ENCODE measurements at regions not wholly inside any gene's neighbourhood (a gene's known extent, or its start where the extent isn't known, plus 50 kb on each side); places are given as distances from the start of the nearest gene placed in this dataset.

DNA sequence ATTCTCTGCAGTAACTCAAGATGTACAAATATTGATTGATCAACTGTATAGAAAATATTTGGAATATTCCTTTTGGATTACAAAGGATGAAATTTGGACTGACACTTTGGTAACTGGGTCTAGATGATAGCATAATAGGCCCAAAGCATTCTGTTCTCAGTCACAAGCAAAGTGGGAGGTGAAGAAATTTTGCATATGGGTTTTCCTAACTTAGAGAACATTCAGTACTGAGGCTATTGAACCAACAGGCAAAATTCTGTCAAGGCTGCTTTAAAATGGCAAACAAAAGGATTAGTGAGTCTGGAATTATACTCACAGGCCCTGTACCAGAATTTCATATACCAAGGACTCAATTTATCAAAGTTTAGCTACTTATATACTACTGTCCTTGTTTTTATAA, 1020.6 kb downstream of the TLE4 start:
- DNase-seq, result no peak

DNA sequence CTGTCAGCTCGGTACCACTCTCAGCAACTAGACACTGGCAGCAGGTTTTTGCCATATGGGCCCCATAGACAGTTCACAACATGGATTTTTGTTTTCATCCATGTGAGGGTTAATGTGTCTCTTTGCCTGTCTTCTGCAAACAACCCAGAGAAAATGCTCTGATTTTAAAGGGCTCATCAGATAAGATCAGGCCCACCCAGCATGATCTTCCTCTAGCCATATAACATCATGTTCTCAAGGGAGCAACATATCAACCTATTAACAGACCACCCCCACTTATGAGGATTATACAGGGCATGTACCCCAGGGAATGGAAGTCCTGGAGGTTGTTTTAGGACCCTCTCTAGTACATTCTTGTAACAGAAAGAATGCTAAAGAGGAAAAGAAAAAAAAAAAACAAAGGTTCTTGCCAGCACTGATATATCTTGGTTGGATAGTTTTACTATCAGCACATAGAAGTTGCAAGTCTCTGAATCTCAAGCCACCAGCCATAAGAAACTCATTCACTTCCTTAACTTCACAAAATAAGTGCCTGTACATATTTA, 1015.1 kb downstream of the TLE4 start:
- DNase-seq, result no peak

DNA sequence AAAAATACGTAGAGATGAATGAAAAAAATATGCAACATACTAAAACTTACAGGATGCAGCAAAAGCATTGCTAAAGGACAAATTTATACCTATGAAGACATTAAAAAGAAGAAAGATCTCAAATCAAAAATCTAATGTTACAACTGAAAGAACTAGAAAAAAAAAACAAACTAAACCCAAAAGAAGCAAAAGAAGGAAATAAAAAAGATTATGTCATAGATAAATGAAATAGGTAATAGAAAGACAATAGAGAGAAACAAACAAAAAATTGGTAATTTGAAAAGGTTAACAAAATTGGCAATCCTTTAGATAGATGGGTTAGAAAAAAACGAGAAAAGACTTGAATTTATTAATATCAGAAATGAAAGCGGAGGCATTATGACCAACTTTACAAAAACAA, 1000.2 kb downstream of the TLE4 start:
- no peak for DNase-seq

DNA sequence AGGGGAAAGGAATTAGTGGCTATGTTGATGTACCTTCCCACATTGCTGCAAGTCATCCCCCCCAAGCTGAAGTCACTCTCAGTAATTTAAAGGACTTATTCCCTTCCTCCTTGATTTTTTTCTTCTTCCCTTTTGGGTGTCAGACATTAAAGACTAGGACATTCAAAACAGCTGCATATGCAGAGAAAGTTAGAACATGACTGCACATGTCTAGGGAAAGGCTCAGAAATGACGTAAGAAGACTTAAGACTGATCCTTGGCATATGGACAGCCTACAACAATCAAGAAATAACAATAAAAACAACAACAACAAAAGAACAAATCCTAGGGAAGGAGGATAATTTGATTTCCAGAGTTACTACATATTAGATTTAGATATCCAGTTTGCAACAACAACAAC, 997.5 kb downstream of the TLE4 start:
- DNase-seq, result no peak

DNA sequence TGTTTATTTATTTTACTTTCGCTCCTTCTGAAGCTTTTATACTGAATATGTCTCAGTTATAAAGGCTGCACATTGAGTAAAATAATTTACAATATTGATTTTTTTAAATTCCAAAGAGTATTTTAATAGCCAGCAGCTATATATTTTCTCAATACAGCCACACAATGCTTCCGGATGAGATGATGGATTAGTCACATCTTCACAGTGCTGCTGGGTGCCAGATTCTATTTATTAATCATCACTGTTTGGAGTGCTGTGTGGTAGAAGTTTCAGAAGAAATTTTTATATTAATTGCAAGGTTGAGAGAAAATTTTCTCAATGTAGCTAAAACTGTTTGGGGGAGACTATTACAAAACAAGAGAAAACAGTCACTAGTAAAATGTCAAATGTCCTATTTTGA, 989.8 kb downstream of the TLE4 start:
- DNase-seq, result no peak

DNA sequence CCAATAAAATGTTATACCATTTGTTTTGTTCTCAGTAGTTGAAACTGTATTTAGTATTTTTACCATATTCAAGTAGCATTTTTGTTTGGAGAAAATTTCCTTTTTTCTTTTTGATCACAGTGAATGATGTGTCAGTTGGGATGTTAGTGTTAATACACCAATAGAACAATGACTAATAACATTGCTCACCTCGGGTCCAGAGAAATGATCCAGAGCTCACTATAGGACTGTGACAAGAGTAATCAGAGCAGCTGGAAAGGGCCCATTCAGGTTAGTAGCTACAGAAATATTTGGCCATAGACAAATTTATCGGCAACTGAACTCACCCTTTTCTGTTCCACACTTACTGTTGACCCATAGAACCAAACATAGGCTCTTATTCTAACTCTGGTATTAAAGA, 989.2 kb downstream of the TLE4 start:
- DNase-seq, result no peak

DNA sequence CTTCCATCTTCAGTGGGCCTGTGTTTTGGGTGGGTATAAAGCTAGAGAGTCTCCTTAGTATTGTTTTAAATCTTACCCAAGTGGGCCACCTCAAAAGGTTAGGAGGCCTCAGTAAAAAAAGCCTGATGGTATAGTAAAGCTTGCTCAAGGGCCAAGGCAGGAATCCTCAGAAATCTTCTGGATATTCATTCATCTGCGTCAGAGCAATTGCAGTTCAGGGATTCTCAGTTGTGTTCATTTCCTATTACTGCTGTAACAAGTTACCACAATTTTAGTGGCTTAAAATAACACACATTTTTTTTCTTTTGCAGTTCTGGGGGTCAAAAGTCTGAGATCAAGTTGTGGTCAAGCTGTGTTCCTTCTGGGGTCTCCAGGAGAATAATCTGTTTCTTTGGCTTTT, 985.5 kb downstream of the TLE4 start:
- no peak for DNase-seq

DNA sequence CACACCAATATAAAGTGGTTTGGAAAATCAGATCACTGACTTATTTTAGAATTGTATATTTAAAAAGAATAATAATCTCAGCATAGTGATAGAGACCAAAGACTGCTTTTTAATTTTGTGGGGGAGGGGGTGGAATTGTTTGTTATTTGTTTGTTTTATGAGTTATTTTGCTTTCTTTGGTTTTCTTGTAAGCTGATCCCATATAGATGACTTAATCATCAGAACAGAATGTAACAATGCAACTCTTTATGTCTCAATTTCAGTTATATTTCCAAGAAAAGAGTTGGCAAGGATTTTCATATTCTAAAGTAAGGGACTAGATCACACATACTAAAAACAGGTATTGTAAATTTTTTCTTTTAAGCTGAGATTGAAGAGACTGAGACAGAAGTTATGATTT, 984.9 kb downstream of the TLE4 start:
- no peak for DNase-seq

DNA sequence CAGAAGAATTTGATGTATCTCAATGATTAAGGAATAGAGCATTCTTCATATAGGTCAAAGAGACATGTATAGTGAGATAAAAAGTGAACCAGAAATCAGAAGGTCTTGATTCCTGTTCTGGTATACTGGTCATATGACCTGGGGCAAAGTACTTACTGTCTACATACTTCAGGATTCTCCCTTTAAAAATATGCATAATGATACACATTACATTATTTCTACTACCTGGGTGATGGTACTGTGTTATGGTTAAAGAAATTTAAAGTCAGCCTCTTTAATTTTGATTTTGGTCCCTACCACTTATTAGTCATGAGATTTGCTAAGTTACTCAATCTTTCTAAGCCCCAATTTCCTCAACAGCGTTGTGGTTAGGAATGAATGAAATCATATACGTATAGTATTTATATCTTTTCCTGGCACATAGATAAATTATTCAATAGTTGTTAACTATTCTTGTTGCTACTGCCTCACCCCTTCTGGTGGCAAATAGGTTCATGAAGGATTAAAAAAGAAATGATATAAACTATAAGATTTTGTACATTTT, 984.1 kb downstream of the TLE4 start:
- DNase-seq, result no peak

DNA sequence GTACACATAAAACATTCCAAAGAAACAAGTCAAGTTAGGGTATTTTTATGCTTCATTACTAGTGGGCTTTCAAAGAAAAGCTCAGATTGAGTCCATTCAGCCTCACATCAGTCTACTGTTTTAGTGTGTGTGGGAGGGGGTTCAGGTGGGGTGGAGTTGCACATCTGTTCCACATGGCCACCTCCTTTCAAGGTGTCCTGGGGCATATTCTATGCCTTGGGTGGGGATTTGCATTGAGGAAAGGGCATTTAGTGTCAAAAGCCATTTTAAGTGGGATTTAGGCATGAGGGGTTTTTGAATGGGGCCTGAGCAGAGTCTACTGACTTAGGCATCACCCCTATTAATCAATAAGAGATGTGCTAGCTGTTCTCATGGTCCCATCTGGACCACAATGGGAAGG, 983.1 kb downstream of the TLE4 start:
- no peak for DNase-seq

DNA sequence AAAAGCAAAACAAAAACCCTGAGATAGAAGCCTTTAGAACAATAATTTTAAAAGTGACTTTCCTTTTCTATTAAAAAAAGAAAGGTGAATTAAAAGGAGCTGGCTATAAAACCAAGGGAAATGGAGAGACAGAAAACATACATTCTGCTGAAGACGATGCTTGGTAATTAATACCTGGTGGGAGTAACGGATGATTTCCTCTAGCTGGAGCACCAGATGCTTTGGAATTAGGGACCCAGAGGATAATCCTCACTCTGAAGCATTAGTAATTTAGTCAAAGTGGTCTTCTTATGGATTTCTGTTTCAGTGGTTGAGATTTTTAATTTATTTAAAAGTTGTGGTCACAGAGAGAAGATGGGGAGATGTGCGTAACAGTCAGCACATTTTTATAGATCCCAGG, 982.5 kb downstream of the TLE4 start:
- DNase-seq, result no peak

DNA sequence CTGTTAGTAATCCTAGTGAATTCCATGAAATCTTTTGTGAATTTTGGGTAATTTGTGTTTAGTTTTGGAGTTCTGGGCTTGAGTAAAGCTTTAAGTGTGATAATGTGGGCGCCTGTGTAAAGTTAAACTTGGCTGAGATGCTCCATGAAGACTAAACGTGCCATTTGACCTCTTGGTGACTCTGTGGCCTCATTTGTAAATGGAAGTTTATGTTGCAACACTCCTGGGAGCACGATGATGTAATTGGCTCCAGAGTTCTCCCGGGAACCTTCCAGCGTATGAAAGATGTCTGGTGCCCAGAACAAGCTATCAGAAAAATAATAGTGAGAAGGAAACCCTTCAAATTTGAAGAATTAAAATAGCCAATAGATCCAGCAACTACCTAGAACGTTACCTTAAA, 981.2 kb downstream of the TLE4 start:
- DNase-seq, result no peak

DNA sequence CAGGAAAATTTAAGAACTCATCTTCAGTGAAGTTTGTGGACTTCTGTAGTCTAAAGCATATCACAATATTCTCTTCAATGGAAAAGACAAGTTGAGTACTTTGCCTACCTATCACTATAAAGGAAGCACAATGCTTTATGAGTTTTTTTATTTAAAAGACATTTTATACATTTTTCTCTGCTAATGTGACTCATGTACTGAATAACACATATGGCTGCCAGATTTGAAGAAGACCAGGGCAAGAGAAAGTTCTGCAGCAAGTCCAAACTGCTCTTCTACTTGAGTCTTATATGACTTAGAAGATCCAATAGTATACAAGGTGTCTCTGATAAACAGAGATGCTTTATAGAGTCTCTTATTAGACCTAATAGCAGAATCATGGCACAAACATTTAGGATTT, 978.4 kb downstream of the TLE4 start:
- no peak for DNase-seq

DNA sequence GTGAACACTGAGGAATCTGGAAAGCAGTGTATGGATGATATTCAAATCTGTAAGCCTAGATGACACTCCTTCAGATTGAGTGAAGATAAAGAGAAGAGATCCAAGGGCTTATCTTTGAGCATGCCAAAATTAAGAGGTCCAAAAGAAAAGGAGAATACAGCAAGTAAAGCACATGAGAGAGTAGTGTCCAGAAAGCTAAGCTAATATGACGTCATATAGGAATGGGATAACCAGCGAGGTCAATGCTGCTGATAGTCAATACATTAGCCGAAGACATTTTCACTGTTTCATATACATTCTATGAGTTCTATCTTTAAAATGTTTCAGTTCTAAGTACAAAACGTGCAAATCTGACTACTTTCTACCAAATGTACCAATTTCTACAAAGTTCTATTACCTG, 975.8 kb downstream of the TLE4 start:
- no peak for DNase-seq

DNA sequence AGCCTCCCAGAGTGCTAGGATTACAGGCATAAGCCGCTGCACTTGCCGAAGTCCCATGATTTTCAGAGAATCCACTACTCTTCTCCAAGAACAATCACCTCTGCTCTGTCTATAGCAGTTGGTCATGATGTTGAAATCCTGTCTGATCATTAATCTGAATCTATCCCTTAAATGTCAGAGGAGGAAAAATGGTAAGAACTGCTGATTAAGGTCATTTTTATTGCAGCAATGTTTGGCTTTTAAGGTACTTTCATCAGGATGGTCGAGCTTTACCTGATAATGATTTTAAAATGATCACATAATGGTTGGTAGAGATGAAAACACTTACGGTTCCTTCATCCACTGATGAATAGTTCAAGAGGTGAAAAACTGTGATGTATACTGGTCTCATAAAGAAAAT, 968.6 kb downstream of the TLE4 start:
- no peak for DNase-seq

DNA sequence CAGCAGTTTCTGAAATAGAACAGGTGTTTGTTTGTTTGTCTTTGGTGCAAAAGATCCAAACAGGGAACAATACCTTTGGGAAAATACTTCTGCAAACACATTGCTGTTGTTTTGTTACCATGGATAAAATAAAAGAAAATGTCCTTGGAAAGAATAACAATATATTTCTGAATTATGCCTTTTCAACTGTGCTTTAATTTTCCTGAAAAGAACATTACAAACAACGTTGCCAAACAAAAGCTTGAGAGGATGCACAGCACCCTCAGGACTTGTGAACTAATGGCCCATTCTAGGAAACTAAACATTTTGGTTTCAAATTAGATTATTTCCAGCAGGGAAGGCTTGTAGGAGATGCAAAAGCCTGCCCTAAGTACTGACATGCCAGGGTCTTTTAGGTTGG, 967.2 kb downstream of the TLE4 start:
- DNase-seq, result no peak

DNA sequence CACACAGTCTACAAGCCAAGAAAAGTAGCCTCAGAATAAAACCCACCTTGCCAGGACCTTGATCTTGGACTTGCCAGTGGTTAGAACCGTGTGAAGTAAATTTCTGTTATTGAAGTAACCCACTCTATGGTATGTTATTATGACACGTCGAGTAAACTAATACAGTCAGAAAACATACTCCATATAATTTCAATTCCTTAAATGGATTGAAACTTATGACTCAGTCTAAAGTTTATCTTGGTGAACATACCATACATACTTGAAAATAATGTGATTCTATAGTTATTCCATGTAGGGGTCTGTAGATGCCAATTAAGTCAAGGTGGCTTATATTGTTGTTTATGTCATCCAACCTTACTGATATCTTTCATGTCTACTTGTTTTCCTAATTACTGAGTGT, 950.7 kb downstream of the TLE4 start:
- DNase-seq, result no peak

DNA sequence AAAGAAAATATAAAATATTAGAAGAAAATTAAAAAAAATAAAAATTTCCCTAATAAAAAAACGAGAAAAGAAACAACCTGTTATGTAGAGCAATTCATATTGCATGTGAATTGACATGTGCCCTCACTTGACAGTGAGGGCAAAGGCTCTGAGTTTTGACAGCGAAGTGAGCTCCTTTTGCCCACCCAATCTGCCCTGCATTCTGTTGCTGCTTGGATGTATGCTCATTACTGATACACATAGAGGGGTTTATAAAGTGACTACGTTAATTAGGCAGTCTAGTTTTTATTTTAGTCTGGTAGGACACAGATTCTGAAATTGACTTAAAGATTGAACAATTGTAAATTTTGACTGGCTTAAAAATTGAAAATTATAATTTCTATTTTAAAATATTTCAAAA, 949.4 kb downstream of the TLE4 start:
- no peak for DNase-seq

DNA sequence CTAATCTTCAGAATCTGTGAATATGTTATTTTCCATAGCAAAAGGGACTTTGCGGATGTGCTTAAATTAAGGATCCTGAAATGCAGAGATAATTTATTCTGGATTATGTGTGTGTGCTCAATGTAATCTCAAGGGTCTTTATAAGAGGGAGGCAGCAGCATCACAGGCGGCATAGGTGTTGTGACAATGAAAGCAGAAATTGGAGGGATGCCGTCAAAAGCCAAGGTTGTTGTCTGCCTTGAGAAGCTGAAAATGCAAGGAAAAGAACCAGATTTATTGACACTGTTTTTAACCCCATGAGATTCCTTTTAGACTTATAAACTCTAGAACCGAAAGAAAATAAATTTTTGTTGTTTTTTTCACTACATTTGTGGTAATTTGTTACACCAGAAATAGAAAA, 948.5 kb downstream of the TLE4 start:
- no peak for DNase-seq

DNA sequence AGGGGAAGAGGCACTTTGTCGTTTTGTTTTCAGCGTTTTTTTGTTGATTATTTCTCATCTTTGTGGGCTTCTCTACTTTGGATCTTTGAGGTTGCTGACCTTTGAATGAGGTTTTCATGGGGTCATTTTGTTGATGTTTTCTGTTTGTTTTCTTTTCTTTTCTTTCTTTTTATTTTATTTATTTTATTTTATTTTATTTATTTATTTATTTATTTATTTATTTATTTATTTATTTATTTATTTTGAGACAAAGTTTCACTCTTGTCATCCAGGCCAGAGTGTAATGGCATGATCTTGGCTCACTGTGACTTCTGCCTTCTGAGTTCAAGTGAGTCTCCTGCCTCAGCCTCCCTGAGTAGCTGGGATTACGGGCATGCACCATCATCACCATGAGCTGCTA, 946.7 kb downstream of the TLE4 start:
- DNase-seq, result no peak

DNA sequence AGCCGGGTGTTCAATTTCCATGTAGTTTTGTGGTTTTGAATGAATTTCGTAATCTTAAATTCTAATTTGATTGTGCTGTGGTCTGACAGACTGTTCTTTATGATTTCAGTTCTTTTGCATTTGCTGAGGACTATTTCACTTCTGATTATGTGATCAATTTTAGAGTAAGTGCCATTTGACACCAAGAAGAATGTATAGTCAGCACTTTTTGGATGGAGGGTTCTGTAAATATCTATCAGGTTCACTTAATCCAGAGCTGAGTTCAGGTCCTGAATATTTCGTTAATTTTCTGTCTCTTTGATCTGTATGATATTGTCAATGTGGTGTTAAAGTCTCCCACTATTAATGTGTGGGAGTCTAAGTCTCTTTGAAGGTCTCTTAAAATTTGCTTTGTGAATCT, 944.9 kb downstream of the TLE4 start:
- DNase-seq, result no peak

DNA sequence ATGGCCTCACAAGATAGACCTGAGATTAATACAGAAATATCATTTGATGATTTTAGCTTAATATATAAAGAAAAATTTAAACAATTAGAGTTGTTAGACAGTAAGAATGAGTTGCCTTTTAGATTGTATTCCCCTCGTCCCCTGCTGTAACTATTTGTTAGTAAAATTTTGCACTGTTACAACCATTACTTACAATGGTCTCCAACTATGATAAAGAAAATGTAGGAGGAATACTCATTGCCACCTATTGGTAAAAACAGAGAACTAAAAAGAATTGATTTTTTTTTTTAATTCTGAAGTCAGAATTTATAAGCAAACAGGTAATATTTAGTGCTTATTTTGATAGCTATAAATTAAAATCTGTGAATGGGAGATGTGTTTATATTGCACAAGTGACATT, 937.6 kb downstream of the TLE4 start:
- no peak for DNase-seq

DNA sequence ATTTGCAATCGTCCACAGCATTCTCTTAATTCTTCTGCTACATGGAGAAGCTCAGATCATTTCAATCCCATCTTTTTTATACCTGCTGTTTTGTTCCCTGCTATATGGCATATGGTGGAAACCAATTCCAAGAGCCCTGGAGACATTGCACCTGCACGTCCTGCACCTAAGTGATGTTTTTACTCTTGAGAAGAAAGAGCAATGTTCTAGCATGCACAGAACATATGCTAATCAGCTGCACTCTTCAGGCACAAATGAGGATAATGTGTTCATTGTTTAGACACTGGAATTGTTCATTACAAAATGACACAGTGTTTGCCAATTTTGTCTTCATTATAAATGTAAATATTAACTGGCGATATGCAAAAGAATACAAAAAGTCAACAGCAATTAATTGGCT, 935.8 kb downstream of the TLE4 start:
- DNase-seq, result no peak

DNA sequence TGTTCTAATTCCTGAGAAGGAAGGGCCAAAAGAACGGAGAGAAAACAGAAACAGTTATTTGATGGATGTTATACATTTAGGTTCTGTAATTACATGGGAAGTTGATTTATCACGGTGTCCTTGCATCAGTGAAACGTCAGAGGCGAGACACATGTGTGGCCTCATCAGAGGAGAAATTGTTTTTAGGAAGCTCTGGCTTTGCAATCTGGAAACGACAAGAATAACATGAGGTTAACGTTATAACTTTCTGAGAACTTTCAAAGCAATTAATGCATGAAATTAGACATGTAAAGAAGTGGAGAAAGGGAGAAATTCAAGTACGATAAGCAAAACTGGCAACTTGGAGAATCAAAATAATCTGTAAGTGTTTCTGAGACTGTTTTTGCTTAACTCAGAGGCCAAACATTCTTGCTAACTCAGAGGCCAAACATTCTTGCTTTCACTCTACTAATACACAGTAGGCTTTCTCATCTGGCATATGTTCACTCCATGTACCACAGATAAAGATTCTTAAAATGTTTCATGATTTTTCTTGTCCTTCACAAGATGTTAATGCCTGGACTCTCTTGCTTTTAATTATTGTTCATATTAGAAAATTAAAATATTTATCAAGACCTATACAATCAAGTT, 933.0 kb downstream of the TLE4 start:
- no peak for DNase-seq

DNA sequence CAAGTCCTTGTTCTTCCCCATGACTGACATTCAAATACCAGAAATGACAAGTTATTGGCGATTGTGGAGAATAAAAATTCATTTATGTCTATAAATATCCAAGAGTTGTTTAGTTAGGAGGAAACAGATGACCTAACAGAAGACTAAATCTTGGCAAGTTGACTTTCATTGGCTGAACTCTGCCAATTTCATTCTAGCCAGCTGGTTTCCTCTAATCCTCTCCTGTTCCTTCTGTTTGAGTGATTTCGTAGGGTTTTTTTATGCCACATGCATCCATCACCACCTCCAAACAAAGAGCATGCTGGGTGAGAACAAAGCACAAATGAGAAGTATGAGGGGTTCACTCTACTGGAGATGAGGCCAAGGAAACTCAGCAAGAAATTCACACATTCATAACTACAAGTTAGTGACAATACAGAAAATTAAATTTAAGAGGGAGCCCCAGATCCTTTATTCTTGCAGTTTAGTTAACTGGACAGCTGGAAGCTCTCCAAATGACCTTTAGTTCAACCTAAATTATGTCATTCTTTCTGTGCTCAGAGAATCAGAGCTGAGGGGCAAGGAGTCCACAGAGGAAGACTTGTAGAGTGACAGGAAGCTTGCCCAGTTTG, 932.0 kb downstream of the TLE4 start:
- no peak for DNase-seq

All from NCI-H2081 treated with DMSO at 0.1 percent for 48 hours (cell line).